HepG2 (cell line): ENCODE measurements at regions not wholly inside any gene's neighbourhood (a gene's known extent, or its start where the extent isn't known, plus 50 kb on each side); places are given as distances from the start of the nearest gene placed in this dataset.

Source experiments
- ARNTL ChIP-seq: sonication (generic); formaldehyde crosslinking; IDR thresholded peaks from 2 replicates; pipeline ENCODE4 v1.4.0; 2020; ENCODE audit warnings: mild to moderate bottlenecking, missing genetic modification reagents
- ATAD3A ChIP-seq: sonication (generic); formaldehyde crosslinking; IDR thresholded peaks from 2 replicates; pipeline ENCODE4 v1.4.0; 2020; ENCODE audit warnings: missing genetic modification reagents
- ELF1 ChIP-seq: sonication (generic); formaldehyde crosslinking; IDR thresholded peaks from 2 replicates; pipeline ENCODE4 v1.4.0; 2020; ENCODE audit warnings: missing genetic modification reagents
- EZH2 ChIP-seq: conservative IDR thresholded peaks from 2 replicates; pipeline ENCODE4 v1.6.1; 2012; ENCODE audit warnings: mild to moderate bottlenecking, low read depth, low read length, moderate library complexity
- FOXA3 ChIP-seq: IDR thresholded peaks from 2 replicates; pipeline ENCODE4 v1.6.1; 2016; ENCODE audit warnings: missing genetic modification reagents, missing compliant biosample characterization
- FOXP1 ChIP-seq, 2 experiments: fragments of 450-650 bp in 1 of 2; IDR thresholded peaks; 2 replicates each; pipeline ENCODE4 v1.6.1; 2017 to 2018; ENCODE audit warnings: antibody characterized with exemption in 1 of 2
- HDAC2 ChIP-seq: sonication (generic); formaldehyde crosslinking; IDR thresholded peaks from 2 replicates; pipeline ENCODE4 v1.4.0; 2020; ENCODE audit warnings: missing genetic modification reagents
- HNF4A ChIP-seq: sonication (generic); formaldehyde crosslinking; IDR thresholded peaks from 2 replicates; pipeline ENCODE4 v1.4.0; 2020; ENCODE audit warnings: missing genetic modification reagents
- JUND ChIP-seq: sonication (generic); formaldehyde crosslinking; IDR thresholded peaks from 2 replicates; pipeline ENCODE4 v1.8.0; 2022; ENCODE audit warnings: mild to moderate bottlenecking, missing genetic modification reagents
- KDM1A ChIP-seq: IDR thresholded peaks from 2 replicates; pipeline ENCODE4 v1.6.1; 2016; ENCODE audit warnings: missing compliant biosample characterization
- KLF16 ChIP-seq, 2 experiments: sonication (generic) in 1 of 2; formaldehyde crosslinking in 1 of 2; IDR thresholded peaks; 2 replicates each; pipeline versions ENCODE4 v1.6.1 to v1.8.0; 2016 to 2023; ENCODE audit warnings: missing genetic modification reagents in 2 of 2, missing compliant biosample characterization in 1 of 2
- MLX ChIP-seq: IDR thresholded peaks from 2 replicates; pipeline ENCODE4 v1.6.1; 2016
- RCOR2 ChIP-seq: IDR thresholded peaks from 2 replicates; pipeline ENCODE4 v1.6.1; 2016; ENCODE audit warnings: missing biosample characterization, missing genetic modification reagents
- SMARCC2 ChIP-seq: fragments of 450-650 bp; IDR thresholded peaks from 2 replicates; pipeline ENCODE4 v1.6.1; 2017; ENCODE audit warnings: antibody characterized with exemption, mild to moderate bottlenecking
- SNAPC2 ChIP-seq: sonication (generic); formaldehyde crosslinking; IDR thresholded peaks from 2 replicates; pipeline ENCODE4 v1.8.1; 2022; ENCODE audit warnings: mild to moderate bottlenecking, missing genetic modification reagents
- SOX5 ChIP-seq: IDR thresholded peaks from 2 replicates; pipeline ENCODE4 v1.6.1; 2016; ENCODE audit warnings: borderline replicate concordance
- SP4 ChIP-seq: sonication (generic); formaldehyde crosslinking; IDR thresholded peaks from 2 replicates; pipeline ENCODE4 v1.8.1; 2023; ENCODE audit warnings: mild to moderate bottlenecking, missing genetic modification reagents
- SYNCRIP ChIP-seq: fragments of 200-400 bp; formaldehyde crosslinking; IDR thresholded peaks from 2 replicates; pipeline ENCODE4 v1.6.1; 2018; ENCODE audit warnings: mild to moderate bottlenecking, low read depth, low read length; ENCODE audit not compliant: insufficient read depth
- ZBTB21 ChIP-seq: sonication (generic); formaldehyde crosslinking; IDR thresholded peaks from 2 replicates; pipeline ENCODE4 v1.4.0; 2020; ENCODE audit warnings: missing genetic modification reagents
- ZNF513 ChIP-seq: sonication (generic); formaldehyde crosslinking; conservative IDR thresholded peaks from 2 replicates; pipeline ENCODE4 v1.5.0; 2020; ENCODE audit warnings: missing genetic modification reagents
- ZNF567 ChIP-seq: sonication (generic); formaldehyde crosslinking; IDR thresholded peaks from 2 replicates; pipeline ENCODE4 v1.8.1; 2023; ENCODE audit warnings: mild to moderate bottlenecking, missing genetic modification reagents, borderline replicate concordance
- ZSCAN21 ChIP-seq: sonication (generic); formaldehyde crosslinking; IDR thresholded peaks from 2 replicates; pipeline ENCODE4 v1.8.0; 2022; ENCODE audit warnings: mild to moderate bottlenecking, missing genetic modification reagents, moderate library complexity, borderline replicate concordance
- TF ChIP-seq, protein P1 (sequence below): IDR thresholded peaks from 2 replicates; pipeline ENCODE4 v1.4.0; 2020; ENCODE audit warnings: mild to moderate bottlenecking, missing genetic modification reagents

DNA sequence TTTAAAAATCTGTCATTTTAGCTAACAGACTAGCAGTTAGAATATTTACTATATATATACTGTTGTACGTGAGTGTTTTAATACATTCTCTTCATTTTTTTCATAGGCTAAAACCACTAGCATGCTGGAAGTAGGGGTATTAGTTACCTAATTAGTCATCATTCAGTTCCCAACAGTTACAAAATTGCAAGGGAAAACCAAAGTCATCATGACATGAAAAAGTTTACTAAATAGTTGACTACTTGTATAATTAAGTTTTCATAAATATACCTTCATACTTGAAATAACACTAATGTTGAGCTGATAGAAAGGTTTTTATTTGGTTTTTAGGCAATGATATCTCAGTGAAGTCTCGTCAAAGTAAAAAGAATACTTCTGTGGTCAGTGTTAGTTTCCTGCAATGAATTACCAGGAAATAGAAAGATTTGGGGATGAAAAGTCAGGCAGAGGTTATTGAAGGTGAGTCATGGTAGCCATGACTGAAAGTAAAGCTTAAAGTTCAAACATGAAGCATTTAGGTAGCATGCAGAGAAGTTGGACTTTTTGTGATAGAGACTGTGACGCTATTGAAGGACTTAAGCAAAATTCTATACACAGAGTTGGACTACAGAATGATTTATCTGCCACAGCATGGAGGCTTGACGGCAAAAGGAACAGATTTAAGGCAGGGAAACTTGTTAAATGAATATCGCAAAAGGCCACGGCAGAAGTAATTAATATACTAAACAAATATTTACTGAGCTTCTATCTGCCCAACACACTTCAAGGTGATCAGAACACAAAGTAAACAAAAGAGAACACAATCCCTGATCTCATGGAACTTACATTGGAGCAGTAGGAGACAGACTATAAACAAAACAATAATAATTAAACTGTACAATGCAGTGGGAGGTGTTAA, 828.1 kb upstream of the FAT3 start (continued):
- TF ChIP-seq MLX (CRISPR knock-in tag), result peak; percentile 45; the same call in 1 of the 2 replicates
- TF ChIP-seq HNF4A, result peak; percentile 49
- no peak; the same call in 1 of the 2 replicates for TF ChIP-seq RCOR2 (CRISPR knock-in tag)
- no peak for TF ChIP-seq KLF16 (CRISPR knock-in tag; IDR thresholded peaks at IDR 0.05)
- peak; percentile 64 for TF ChIP-seq FOXA3 (CRISPR knock-in tag)
- no peak for TF ChIP-seq SP4 (CRISPR knock-in tag)
- 0 out of 2 replicates have a peak, but pooled peaks have one; percentile 52 for TF ChIP-seq SOX5 (CRISPR knock-in tag)
- TF ChIP-seq ZNF567 (CRISPR knock-in tag), result no peak
- TF ChIP-seq, protein P1, sequence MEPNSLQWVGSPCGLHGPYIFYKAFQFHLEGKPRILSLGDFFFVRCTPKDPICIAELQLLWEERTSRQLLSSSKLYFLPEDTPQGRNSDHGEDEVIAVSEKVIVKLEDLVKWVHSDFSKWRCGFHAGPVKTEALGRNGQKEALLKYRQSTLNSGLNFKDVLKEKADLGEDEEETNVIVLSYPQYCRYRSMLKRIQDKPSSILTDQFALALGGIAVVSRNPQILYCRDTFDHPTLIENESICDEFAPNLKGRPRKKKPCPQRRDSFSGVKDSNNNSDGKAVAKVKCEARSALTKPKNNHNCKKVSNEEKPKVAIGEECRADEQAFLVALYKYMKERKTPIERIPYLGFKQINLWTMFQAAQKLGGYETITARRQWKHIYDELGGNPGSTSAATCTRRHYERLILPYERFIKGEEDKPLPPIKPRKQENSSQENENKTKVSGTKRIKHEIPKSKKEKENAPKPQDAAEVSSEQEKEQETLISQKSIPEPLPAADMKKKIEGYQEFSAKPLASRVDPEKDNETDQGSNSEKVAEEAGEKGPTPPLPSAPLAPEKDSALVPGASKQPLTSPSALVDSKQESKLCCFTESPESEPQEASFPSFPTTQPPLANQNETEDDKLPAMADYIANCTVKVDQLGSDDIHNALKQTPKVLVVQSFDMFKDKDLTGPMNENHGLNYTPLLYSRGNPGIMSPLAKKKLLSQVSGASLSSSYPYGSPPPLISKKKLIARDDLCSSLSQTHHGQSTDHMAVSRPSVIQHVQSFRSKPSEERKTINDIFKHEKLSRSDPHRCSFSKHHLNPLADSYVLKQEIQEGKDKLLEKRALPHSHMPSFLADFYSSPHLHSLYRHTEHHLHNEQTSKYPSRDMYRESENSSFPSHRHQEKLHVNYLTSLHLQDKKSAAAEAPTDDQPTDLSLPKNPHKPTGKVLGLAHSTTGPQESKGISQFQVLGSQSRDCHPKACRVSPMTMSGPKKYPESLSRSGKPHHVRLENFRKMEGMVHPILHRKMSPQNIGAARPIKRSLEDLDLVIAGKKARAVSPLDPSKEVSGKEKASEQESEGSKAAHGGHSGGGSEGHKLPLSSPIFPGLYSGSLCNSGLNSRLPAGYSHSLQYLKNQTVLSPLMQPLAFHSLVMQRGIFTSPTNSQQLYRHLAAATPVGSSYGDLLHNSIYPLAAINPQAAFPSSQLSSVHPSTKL (CRISPR knock-in tag), result peak; percentile 63
- TF ChIP-seq ATAD3A (CRISPR knock-in tag), result no peak
- TF ChIP-seq EZH2, result no peak
- no peak for TF ChIP-seq SNAPC2 (CRISPR knock-in tag)
- TF ChIP-seq KDM1A (CRISPR knock-in tag), result no peak
- 0 out of 2 replicates have a peak, but pooled peaks have one; percentile 30 for TF ChIP-seq ELF1 (CRISPR knock-in tag)
- TF ChIP-seq JUND (CRISPR knock-in tag), result peak; percentile 35; the same call in 1 of the 2 replicates
- 0 out of 2 replicates have a peak, but pooled peaks have one; percentile 23 for TF ChIP-seq HDAC2
- TF ChIP-seq ARNTL, result no peak
- TF ChIP-seq ZBTB21 (CRISPR knock-in tag), result peak; percentile 41; the same call in 1 of the 2 replicates
- no peak for TF ChIP-seq ZNF513 (CRISPR knock-in tag)
- TF ChIP-seq FOXP1 (IDR thresholded peaks at IDR 0.05), result peak; percentile 64; the same call in 1 of the 2 replicates
- peak; percentile 54; the same call in 1 of the 2 replicates for TF ChIP-seq FOXP1 (CRISPR knock-in tag; IDR thresholded peaks at IDR 0.05)
- no peak for TF ChIP-seq SYNCRIP
- TF ChIP-seq SMARCC2, result 0 out of 2 replicates have a peak, but pooled peaks have one; percentile 13
- TF ChIP-seq ZSCAN21 (CRISPR knock-in tag), result no peak
